Kasumi-1 (cell line): ENCODE measurements at regions not wholly inside any gene's neighbourhood (a gene's known extent, or its start where the extent isn't known, plus 50 kb on each side); places are given as distances from the start of the nearest gene placed in this dataset.
"Not testable (repeated sequence)": the region's sequence is repeated elsewhere in the genome, so short reads cannot be mapped to it uniquely, and the experiment has no call there.

Source experiments
- DNase-seq, 2 experiments: peaks; one replicate each; lab custom pipeline; 2025; lab: John Stamatoyannopoulos, UW

DNA sequence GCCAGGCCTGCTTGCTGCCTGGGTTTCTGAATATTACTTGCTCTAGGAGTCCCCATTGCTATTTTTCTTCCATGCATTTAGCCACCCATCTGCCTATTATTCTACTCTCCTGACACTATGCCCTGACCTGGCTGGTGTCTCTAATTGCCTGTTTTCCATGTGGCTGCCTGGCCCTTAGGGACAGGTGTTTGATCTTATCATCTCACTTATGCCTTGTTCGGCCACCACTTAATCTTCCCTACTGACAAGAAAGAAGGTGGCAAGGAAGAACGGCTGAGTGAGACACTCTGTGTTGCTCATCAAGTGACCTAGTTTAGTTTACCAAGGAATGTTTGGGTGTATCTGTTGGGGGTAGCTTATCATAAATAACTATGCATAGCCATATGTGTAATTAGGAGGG lies 50.4 kb upstream of the RAPH1 start:
- DNase-seq = no peak

DNA sequence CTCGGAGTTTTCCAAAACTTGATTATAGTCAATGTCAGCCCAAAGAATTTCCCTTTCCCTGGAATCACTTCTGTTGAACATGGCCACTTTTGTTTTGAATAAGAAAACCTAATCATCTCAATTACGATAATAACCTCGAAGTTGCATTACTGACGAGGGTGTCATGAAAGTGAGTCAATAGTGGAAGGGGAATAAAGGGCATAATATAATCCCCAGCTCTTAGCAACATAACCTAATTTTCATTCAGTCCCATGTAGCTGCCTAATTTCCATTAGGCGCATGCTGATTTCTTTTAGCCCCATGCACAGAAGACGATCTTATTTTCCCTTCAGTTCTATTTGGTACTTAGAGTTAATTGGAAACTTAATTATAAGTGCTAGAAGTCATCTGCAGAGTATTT lies 51.1 kb upstream of the RAPH1 start:
- no peak for DNase-seq

DNA sequence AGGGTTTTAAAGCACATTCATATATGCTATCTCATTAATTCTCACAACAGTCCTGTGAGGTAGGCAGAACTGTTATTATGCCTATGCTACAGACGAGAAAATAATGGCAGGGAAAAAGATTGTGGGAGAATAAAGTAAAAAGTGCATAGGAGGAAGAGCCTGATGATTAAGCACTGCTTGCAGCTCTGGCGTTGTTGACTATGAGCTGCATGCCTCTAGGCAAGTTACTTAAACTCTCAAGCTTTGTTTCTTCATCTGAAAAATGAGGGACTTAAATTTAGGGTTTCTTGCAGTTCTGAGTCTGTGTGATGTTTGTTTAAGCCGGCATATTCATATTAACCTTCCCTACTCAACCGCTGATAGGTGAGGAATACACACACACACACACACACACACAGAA lies 51.6 kb upstream of the RAPH1 start:
- DNase-seq = no peak

DNA sequence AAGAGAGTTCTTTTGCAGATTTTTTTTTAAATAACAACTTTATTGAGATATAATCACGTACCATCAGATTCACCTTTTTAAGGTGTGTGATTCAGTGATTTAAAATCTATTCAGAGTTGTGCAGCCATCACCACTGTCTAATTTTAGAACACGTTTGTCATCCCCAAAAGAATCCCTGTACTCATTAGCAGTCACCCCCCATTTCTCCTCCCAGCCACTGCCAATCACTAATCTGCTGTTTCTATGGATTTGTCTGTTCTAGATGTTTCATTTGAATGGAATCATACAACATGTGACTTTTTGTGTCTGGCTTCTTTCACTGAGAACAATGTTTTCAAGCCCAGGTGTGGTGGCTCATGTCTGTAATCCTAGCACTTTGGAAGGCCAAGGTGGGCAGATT lies 55.4 kb upstream of the RAPH1 start:
- DNase-seq = no peak

DNA sequence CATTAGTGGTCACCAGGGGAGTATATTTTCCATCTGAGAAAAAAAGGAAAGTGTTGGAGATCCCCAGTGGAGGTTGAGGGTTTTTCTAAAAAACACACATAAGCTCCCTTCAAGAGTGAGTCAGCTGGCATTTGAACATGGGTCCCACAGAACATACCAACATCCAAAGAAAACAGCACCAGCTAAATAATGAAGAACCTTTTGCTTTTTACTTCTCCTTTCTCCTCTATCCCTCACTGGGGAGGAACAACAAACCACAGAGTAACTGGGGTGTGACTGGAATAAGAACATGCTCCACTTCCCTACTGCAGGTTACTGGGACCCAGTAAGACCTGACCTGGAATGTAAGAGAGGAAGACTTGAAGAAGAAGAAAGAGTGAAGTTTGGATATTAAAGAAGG lies 56.5 kb upstream of the RAPH1 start:
- peak; percentile 35 to 37 for DNase-seq

DNA sequence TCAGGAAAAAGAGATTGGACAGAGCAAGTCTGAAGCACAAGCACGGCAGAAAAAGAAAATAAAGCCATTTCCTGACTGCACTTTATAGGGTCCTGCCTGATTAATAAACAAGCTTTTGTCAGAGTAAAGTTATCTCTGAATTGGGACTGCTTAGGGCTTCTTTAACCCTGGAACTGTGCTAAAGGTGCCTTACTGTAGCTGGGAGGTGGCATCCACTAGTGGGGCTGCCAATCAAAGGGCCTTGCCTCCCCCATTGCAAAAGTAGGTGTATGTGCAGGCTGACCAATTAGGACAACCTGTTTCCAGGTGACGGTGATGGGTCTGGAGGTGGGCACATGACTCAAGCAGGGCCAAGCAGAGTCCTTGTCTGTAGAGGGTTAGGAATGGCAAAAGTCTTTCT lies 57.4 kb upstream of the RAPH1 start:
- DNase-seq = no peak

DNA sequence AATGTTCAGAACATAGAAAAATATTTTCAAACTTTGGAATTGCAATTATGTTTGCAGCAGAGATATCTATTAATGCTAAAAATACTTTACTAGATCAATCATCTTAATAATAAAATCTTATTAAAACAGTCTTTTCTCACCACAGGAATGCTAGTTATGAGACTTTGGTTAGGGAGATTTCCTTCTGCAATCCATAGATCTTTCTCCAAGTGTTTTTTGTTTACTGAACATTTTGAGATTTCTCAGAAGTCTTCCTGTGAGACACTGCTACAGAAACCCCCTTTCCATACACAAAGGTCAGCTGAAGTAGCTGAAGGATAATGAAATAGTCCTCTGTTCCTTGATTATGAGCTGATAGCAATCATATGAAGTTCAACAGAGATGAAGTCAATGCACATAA lies 59.4 kb upstream of the RAPH1 start:
- DNase-seq = no peak

DNA sequence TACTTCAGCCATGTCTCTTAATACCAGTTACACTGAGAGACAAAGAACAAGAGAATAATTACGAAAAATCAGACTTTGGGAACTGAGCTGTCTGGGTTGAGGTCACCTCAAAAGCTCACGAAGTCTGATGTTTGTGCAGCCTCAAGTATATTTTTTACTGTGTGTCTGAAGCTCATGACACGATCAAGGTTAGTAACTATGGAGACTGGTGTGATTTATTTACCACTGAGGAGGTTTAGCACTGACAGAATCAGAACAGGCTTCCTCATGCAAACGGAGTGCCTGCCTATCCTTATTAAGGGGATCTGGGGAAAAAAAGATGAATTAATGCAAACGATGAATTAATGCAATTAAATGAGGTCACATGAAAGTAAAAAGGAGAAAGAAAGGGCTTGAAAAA lies 61.1 kb upstream of the RAPH1 start:
- no peak for DNase-seq

DNA sequence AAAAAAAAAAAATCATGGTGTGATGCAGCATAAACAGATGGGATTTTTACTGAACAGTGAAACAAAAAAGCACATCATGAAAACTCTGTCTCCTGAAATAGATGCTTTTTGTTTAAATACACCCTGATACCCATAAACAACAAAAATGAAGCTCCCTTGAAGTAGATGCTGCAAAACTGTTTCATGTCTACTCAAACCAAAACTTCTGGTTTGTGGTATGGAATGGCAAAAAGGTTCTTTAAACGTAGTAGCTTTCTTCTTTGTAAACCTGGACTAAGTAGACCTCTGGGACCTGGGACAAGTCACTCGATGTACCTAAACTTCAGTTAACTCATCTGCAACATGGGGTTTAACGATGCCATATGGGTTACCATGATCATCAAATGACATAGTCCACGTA lies 64.4 kb upstream of the RAPH1 start:
- DNase-seq = no peak

DNA sequence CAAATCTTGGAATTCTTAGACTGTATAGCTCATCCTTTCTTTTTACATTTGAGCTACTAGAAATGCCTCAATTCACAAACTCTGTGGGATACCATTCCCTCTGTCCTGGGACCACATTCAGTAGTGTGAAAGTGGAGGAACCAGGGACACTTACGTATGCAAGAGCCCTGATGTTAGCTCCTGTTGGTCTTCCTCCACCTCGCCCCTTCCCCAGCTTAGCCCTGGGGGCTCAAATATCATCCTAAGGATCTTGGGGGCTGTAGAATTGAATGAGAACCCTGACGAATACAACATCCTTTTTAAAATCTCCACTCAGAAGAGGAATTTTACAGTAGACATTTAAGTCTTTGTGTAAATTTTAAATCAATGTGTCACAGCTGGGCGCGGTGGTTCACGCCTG lies 65.2 kb upstream of the RAPH1 start:
- DNase-seq = no peak

DNA sequence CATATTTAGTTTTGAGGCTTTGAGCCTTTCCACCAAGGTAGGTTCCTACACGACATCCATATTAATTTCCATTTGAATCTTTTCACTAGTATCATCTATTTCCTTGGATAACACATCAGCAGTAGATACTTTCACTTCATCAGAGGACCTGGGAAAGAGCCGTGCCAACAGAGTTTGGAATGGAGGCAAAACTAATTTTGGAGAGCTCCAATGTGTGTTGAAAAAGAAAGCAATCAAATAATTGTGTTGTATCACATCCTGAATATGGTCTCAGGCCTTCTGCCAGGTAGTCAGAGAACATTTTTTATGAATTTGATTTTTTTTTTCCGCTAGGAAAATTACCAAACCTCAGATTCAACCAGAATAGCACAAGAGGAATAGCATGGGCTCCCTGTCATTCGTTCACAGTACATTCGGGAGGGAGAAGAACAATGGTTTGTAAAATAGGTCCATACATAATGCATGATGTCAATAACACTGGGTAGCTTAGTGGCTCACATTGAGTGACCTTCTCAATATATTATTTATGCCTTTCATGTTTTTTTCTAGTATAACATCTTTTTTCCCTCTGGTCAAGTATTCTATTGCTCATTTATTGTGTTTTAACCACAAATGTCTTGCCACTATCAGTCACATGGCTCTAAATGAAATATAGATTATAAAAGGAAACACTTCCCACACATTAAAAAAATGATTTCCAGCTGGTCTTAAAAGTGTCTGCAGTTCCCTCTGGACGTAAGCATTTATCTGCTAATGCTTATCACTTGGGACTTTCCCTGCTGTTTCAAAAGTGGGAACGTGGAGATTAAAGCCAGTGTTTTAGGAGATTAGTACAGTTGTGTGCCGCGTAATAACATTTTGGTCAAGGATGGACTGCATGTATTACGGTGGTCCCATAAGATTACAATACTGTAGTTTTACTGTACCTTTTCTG lies 68.6 kb upstream of the RAPH1 start:
- DNase-seq = no peak

DNA sequence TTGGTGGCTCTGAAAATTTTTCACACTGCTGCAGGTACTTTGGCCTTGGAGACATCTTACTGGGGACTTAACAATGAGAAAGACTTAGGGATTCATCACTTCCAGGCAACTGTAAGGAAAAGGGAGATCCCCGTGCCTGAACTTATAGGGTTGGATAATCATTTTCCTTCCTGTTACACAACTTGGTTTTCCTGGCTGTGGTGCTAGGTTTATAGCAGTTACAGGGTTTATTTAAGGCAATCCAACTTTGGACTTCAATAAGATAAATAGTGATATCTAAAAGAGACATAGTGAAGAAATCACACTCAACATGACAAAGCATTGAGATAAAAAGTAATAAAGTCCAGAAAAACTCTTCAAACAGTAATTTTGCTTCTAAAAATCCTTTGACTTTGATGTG lies 70.2 kb upstream of the RAPH1 start:
- no peak for DNase-seq

DNA sequence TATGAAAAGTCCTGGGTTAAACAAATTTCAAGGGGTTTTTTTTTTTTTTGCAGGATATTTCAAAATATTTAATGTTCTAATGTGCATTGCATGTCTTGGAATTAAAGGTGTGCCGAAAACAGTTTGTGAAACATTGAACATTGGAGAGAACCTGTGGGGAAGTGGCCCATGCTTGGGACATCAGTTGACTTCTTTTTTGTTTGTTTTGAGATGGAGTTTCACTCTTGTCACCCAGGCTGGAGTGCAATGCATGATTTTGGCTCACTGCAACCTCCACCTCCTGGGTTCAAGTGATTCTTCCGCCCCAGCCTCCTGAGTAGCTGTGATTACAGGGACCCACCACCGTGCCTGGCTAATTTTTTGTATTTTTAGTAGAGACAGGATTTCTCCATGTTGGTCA lies 71.0 kb upstream of the RAPH1 start:
- DNase-seq = no peak

DNA sequence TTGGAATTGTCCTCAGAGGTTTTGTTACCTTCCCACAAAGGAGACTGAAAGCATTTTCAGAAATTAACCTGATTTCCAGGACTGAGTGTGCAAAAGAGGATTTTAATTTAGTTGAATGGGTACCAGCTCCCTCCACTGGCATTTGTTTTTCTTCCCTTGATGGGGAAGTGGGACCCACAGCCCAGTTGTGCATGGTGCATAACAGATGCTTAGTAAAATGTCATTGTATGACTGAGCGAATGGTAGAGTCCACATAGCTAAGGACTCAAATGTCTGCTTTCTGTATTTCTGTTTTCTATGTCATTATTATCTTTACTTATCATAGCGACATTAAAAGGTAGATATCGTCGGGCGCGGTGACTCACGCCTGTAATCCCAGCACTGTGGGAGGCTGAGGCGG lies 75.5 kb upstream of the RAPH1 start:
- DNase-seq = no peak

DNA sequence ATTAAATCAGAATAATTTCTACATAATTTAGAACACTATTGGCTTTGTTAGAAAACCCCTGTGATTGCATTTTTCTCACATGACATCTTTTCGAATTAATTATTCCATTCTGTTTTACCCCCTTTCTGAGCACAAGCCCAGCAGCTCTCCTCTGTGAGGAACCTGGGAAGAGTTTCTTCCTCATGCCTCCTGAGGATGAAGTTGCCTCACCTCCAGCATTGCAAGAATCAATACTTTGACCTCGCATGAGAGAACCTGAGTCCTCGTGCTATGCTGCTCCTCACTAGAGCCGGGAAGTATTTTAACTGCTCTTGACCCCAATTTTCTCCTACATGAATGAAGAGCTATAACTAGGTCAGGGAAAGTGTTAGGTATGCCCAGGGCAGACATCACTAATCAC lies 77.1 kb upstream of the RAPH1 start:
- DNase-seq = no peak

DNA sequence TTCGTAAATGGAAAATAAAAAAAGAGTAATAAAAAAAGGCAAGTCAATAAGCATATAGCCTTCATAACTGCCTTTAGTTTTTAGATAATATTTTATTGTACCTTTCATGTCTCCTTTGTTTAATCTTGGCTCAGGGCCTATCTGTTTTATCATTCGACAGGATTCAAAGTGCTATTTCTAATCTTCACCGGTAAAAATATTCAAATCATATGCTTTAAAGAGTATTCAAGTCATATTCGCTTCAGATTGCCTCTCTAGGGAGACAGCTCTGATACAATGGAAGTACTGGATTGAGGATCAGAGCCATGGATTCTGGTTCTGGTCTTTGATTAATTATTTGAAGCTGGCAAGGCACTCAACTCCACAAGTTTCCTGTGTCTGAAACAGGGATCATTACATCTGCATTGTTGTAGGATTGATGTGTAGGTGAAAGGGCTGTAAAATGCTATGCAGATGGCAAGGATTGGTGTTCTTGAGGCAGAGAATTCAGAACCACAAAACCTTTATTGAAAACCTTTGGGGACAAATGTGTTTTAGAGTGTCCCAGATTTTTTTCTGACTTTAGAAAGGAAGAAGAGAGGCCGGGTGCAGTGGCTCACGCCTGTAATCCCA lies 84.3 kb upstream of the RAPH1 start:
- no peak for DNase-seq

DNA sequence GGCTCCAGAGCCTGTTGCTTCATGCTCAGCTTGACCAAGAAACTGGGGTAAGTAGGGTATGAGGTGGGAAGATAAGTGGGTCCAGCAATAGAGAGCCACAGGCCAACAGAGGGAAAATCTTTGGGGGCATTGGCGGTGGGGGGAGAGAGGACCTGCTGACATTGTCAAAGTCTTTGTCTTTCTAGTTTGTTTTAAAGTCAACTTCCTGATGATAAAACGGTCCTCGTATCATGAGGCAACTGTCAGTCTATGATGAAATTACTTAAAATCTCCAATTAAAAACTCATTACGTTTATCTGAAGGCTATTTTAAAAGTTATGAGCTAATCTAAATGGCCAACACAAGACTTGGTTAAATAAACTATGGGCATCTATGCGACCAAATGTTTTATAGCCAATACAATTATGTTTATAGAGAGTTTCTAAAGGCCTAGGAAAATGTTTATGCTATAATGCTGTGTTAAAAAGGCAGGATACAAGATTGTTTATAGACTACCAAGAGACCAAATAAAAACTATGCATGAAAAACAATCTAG lies 84.4 kb upstream of the CD28 start:
- no peak for DNase-seq

DNA sequence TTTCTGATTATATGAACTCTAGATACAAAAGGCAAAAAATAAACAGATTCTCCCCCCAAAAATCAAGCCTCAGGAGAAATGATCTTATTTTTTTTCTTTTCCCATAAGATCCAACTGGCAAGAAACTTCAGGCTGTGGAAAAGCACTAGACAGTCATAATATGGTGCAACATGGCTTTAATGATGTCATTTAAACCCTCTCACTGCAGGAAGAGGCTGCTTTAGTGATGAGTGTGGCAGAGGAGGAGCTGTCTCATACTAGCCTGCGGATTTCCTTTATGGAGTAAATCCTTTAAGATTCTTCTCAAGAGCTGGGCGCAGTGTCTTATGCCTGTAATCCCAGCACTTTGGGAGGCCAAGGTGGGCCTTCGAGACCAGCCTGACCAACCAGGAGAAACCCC lies 83.3 kb upstream of the CD28 start:
- DNase-seq = no peak

DNA sequence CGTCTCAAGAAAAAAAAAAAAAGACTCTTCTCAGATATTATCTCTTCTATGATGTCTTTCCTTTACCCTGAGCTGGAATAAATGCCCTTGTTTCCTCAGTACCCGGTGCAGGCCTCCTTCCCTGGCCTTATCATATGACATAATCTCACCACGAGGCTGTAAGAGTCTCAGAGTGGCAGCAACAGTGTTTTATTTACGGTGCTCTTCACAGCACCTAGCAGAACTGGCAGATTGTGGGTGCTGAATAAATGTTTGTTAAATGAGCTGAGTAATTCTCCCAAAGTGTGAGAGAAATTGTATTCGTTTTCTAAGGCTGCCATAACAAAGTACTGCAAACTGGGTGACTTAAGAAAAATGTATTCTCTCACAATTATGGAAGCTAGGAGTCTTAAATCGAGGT lies 82.8 kb upstream of the CD28 start:
- no peak for DNase-seq

DNA sequence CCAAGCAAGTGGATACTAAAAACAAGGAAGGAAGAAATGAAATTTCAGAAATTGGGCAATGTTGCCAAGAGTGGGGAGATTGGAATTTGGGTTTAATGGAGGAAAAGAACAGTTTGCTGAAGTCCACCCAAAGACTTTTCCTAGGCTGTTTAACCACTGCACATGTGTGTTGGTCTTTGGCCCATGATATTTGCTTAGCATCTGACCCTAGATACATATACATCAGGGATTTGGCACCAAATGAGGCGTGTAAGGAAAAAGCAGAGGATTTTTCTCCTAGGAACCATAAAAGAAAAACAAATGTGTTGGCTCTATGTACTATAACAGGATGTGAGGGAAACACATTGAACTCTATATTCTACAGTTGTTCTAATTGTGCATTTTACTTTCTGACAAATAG lies 80.7 kb upstream of the CD28 start:
- no peak for DNase-seq

DNA sequence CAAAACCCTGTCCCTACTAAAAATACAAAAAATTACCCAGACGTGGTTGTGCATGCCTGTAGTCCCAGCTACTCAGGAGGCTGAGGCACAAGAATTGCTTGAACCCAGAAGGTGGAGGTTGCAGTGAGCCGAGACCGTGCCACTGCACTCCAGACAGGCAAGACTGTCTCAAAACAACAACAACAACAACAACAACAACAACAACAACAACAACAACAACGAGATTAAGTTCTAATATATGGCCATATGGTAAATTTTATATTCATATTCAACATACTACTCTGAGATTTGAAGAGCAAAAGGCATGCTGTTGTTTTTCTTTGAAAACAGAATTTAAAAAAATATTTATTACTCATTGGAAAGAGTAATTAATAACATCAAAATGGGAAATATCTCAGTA lies 80.2 kb upstream of the CD28 start:
- not testable (repeated sequence) for DNase-seq

DNA sequence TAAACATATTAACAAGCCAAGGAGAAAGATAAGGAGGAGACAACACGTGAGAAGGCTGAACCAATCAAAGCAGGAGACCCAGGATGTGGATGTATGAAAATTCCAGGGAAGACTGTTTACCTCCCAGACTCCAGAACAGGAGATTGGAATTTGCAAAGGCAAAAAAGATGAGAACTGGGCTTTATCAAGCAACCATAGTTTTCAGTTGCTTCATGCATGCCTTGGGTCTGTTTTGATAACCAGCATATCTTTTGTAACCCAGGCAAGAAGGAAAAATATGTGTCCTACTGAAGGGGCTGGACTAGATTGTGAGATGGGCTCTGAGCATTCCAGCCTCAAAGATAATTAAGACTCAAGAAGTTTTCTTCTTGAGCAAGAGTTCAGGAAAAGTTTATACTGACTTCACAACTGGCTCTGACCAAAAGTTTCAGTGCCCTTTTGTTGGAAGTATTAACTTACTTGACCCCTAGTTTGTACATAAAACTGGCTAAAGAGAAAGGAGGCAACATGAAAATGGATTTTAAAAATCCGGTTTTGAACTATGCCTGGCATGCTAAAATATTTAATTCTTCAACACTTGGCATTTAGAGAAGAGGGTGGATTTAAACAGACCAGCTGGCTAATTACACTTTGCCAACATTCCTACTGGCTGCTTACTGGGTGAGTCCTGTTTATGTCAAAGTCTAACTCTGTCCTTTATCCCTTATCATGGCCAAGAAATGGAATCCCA lies 79.3 kb upstream of the CD28 start:
- no peak for DNase-seq

DNA sequence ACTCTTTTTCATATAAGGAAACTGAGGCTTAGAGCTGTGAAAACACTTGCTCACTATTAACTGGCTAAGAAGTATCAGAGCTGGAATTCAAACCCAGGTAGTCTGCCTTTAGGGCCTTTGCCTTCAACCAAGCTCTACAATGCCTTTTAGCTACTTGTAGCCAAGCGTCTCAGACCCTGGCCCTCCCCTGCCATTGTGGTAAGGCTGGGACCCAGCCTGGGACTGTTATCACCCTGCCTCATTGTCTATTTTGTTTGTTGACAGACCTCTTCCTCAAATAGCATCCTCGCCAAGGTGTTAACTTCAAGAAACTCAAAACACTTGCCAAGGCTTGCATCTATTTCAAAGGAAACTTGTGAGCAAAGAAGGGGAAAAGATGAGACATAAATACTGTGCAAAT lies 76.7 kb upstream of the CD28 start:
- DNase-seq = no peak
